ENCODE measurements at regions not wholly inside any gene's neighbourhood (a gene's known extent, or its start where the extent isn't known, plus 50 kb on each side); places are given as distances from the start of the nearest gene placed in this dataset.

DNA sequence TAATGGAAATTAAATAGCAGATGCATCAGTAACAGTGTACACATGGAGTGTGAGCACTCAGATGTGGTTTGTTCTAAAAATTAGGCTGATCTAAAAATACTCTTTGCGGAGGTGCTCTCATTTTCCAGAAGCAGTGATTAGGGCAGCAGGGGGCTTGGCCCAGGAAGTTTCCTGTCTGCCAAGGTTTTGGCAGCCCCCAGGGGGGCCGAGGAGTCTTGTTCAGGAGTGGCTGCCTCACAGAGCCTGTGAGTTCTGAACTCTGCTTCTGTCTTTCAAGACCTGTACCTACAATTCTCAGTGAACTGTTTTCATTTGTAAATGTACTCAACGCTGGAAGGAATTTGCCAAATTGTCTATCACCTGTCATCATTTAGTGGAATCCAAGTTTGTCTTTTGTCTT, 388.4 kb upstream of the CDH11 start:
- TF ChIP-seq RAD21 (IDR thresholded peaks at IDR 0.05 in 1 of 2, conservative IDR thresholded peaks at IDR 0.05 in 1 of 2; ENCODE audit: low read depth in 2 of 2, low read length in 2 of 2) (no peak), POLR2A (IDR thresholded peaks at IDR 0.05; ENCODE audit: control extremely low read depth in 1 of 2, low read depth in 2 of 2, low read length in 2 of 2) (no peak), SRF (IDR thresholded peaks at IDR 0.05; ENCODE audit: low read depth, low read length) (no peak), ASH2L (IDR thresholded peaks at IDR 0.05; ENCODE audit: low read length) (no peak), ZNF274 (IDR thresholded peaks at IDR 0.05; ENCODE audit: borderline replicate concordance, extremely low read depth, low read length) (no peak), SAP30 (IDR thresholded peaks at IDR 0.05; ENCODE audit: insufficient read depth, insufficient replicate concordance, low read length) (no peak), NRF1 (IDR thresholded peaks at IDR 0.05; ENCODE audit: low read depth, low read length) (no peak), EP300 (IDR thresholded peaks at IDR 0.05; ENCODE audit: borderline replicate concordance in 1 of 2, low read depth in 2 of 2, low read length in 2 of 2) (no peak), SUZ12 (IDR thresholded peaks at IDR 0.05; ENCODE audit: low read length) (no peak), KDM5A (IDR thresholded peaks at IDR 0.05; ENCODE audit: low read length) (no peak)
- TF ChIP-seq, protein P1, sequence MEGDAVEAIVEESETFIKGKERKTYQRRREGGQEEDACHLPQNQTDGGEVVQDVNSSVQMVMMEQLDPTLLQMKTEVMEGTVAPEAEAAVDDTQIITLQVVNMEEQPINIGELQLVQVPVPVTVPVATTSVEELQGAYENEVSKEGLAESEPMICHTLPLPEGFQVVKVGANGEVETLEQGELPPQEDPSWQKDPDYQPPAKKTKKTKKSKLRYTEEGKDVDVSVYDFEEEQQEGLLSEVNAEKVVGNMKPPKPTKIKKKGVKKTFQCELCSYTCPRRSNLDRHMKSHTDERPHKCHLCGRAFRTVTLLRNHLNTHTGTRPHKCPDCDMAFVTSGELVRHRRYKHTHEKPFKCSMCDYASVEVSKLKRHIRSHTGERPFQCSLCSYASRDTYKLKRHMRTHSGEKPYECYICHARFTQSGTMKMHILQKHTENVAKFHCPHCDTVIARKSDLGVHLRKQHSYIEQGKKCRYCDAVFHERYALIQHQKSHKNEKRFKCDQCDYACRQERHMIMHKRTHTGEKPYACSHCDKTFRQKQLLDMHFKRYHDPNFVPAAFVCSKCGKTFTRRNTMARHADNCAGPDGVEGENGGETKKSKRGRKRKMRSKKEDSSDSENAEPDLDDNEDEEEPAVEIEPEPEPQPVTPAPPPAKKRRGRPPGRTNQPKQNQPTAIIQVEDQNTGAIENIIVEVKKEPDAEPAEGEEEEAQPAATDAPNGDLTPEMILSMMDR (IDR thresholded peaks at IDR 0.05; ENCODE audit: control extremely low read depth in 1 of 3, insufficient read depth in 1 of 3, low read depth in 1 of 3, low read length in 3 of 3), result no peak
- TF ChIP-seq, protein P2, sequence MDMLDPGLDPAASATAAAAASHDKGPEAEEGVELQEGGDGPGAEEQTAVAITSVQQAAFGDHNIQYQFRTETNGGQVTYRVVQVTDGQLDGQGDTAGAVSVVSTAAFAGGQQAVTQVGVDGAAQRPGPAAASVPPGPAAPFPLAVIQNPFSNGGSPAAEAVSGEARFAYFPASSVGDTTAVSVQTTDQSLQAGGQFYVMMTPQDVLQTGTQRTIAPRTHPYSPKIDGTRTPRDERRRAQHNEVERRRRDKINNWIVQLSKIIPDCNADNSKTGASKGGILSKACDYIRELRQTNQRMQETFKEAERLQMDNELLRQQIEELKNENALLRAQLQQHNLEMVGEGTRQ (IDR thresholded peaks at IDR 0.05; ENCODE audit: low read length), result no peak

Data from H1 (cell line).